ENCODE measurements at regions not wholly inside any gene's neighbourhood (a gene's known extent, or its start where the extent isn't known, plus 50 kb on each side); places are given as distances from the start of the nearest gene placed in this dataset.

DNA sequence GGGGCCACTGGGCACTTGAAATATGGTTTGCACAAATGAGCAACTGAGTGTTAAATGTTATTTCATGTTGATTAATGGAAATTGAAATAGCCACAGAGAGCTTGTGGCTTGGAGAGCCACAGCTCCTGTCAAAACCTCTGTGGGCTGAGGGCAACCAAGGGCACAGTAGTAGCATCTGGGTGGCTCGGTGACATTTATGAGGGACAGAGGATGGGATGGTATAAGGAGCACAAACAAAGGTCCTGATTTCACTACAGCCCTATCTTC, 215.9 kb downstream of the SOX9 start:
- Histone ChIP-seq H3K9me3 (ENCODE audit: control insufficient read depth in 1 of 2, low read length in 2 of 2) (no peaks in the 10 kb centered on the region), H3K27me3 (ENCODE audit: control insufficient read depth in 1 of 2, insufficient read depth in 2 of 2, low read length in 2 of 2) (no peaks in the 10 kb centered on the region), H3K27ac (ENCODE audit: low read depth, low read length) (no peak overlapping the region), H3K9ac (ENCODE audit: low read depth in 1 of 2, low read length in 2 of 2) (no peak overlapping the region), H3K4me1 (ENCODE audit: control insufficient read depth in 1 of 2, insufficient read depth in 2 of 2, low read length in 2 of 2) (peaks cover 17% of the 10 kb centered on the region in 2 donors), H3K36me3 (ENCODE audit: control insufficient read depth in 1 of 2, insufficient read depth in 2 of 2, low read length in 2 of 2) (no peaks in the 10 kb centered on the region), H3K4me3 (ENCODE audit: low read depth in 1 of 2, low read length in 2 of 2) (no peak overlapping the region)

DNA sequence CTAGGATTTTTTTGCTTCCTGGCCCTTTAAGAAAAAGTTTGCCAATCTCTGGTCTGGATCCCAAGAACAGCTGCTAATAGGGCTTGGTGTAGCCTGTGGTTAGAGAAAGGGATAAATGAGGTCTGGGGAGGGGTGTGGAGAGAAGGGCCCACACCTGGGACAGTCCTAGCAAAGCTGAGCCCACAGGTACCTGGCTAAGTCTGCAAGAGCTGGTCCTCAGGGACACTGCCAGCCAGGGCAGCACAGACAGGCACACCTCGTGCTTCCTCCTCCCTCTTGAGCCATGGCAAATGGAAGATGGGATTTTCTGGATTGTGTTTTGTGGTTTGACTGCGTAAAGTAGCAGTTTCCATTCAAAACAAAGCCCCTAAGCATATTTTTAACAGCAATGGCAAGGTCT, 217.5 kb downstream of the SOX9 start:
- Histone ChIP-seq H3K27me3 (ENCODE audit: control insufficient read depth in 1 of 2, insufficient read depth in 2 of 2, low read length in 2 of 2) (no peaks in the 10 kb centered on the region), H3K9ac (ENCODE audit: low read depth in 1 of 2, low read length in 2 of 2) (no peak overlapping the region), H3K36me3 (ENCODE audit: control insufficient read depth in 1 of 2, insufficient read depth in 2 of 2, low read length in 2 of 2) (no peaks in the 10 kb centered on the region), H3K4me1 (ENCODE audit: control insufficient read depth in 1 of 2, insufficient read depth in 2 of 2, low read length in 2 of 2) (peaks cover 17% of the 10 kb centered on the region in 2 donors), H3K4me3 (ENCODE audit: low read depth in 1 of 2, low read length in 2 of 2) (no peak overlapping the region), H3K9me3 (ENCODE audit: control insufficient read depth in 1 of 2, low read length in 2 of 2) (no peaks in the 10 kb centered on the region), H3K27ac (ENCODE audit: low read depth, low read length) (no peak overlapping the region)

DNA sequence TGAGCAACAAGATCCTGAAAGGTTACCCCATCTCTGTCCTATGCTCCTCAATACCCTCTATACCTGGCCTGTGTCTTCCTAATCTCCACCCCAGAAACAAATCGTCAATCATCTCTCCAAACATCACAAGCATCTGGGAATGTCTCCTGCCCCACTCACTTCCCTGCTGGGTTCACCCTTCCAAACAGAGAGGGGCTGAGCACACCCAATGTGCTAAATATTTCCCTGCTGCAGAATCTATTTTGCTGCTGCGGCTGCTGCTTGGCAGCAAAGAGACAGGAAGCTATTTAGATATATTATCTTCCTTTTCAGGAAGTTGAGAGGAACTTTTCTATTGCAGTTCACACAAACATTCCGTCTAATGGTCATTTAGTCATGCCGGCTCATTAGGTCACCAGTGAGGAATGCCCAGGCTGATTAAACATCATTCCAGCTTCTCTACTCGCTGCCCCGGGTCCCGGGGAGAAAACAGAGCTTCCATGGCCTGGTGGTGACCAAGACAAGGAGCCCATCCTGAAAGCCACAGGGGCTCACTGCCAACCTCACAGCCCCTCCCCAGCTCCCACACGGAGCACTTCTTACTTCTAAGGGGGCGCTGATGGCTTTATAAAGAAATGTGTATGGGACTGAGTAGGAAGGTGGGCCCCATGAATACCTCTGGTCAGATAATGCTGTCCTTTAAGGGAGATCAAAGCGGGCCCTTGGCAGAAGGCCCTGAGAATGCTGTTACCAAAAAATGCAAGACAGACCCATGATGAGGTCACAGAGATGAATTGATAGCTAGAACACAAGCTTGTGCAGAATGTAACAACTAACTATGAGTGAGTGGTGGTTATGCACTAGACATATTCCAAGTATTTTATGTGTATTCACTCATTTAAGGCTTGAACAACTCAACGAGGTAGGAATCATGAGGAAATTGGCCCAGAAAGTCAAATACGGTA, 218.3 kb downstream of the SOX9 start:
- H3K4me1 ChIP-seq (ENCODE audit: control insufficient read depth in 1 of 2, insufficient read depth in 2 of 2, low read length in 2 of 2), result peaks cover 17% of the 10 kb centered on the region in 2 donors
- no peaks in the 10 kb centered on the region for H3K36me3 ChIP-seq (ENCODE audit: control insufficient read depth in 1 of 2, insufficient read depth in 2 of 2, low read length in 2 of 2)
- H3K9me3 ChIP-seq (ENCODE audit: control insufficient read depth in 1 of 2, low read length in 2 of 2), result no peaks in the 10 kb centered on the region
- no peaks in the 10 kb centered on the region for H3K27me3 ChIP-seq (ENCODE audit: control insufficient read depth in 1 of 2, insufficient read depth in 2 of 2, low read length in 2 of 2)
- H3K27ac ChIP-seq (ENCODE audit: low read depth, low read length), result no peak overlapping the region
- H3K4me3 ChIP-seq (ENCODE audit: low read depth in 1 of 2, low read length in 2 of 2), result no peak overlapping the region
- H3K9ac ChIP-seq (ENCODE audit: low read depth in 1 of 2, low read length in 2 of 2), result no peak overlapping the region

DNA sequence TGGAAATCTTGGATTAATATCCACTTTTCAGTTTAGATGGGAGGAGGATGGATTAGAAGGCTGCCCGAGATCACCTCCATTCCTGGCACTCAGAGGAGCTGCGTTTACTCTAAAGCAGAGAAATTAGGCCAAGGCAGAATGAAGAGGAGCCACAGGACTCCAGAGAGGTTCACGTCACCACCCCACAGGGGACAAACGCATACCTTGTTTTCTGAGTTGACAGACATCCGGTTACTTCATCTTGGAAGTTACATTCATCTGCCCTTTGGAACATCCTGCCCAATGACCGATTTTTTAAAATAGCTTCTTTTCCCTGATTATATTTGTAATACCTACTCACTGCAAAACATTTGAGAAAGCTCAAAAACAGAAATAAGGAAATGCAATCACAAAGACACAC, 220.0 kb downstream of the SOX9 start:
- Histone ChIP-seq H3K4me1 (ENCODE audit: control insufficient read depth in 1 of 2, insufficient read depth in 2 of 2, low read length in 2 of 2) (peaks cover 17% of the 10 kb centered on the region in 2 donors), H3K9ac (ENCODE audit: low read depth in 1 of 2, low read length in 2 of 2) (no peak overlapping the region), H3K36me3 (ENCODE audit: control insufficient read depth in 1 of 2, insufficient read depth in 2 of 2, low read length in 2 of 2) (no peaks in the 10 kb centered on the region), H3K27ac (ENCODE audit: low read depth, low read length) (no peak overlapping the region), H3K4me3 (ENCODE audit: low read depth in 1 of 2, low read length in 2 of 2) (no peak overlapping the region), H3K27me3 (ENCODE audit: control insufficient read depth in 1 of 2, insufficient read depth in 2 of 2, low read length in 2 of 2) (no peaks in the 10 kb centered on the region), H3K9me3 (ENCODE audit: control insufficient read depth in 1 of 2, low read length in 2 of 2) (no peaks in the 10 kb centered on the region)

DNA sequence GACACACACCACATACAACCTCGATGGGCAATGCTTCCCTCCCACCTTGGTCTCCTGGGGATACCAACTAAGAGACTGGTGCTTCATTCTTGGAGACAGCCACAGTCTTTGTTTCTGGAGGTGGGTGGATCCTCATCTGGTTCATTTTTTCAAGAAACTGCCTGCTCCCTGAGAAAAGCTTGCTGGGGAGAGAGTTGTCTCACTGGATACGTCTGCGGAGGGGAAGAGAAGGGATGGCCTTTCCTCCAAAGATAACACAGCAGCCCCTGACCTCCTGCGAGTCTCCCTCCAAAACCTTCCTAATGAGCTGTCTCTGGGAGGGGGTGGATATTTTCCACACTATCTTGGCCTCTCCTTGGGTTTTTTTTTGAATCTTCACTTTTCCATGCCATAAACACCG, 221.2 kb downstream of the SOX9 start:
- Histone ChIP-seq H3K4me3 (ENCODE audit: low read depth in 1 of 2, low read length in 2 of 2) (no peak overlapping the region), H3K27me3 (ENCODE audit: control insufficient read depth in 1 of 2, insufficient read depth in 2 of 2, low read length in 2 of 2) (no peaks in the 10 kb centered on the region), H3K27ac (ENCODE audit: low read depth, low read length) (no peak overlapping the region), H3K36me3 (ENCODE audit: control insufficient read depth in 1 of 2, insufficient read depth in 2 of 2, low read length in 2 of 2) (no peaks in the 10 kb centered on the region), H3K4me1 (ENCODE audit: control insufficient read depth in 1 of 2, insufficient read depth in 2 of 2, low read length in 2 of 2) (peaks cover 17% of the 10 kb centered on the region in 2 donors), H3K9ac (ENCODE audit: low read depth in 1 of 2, low read length in 2 of 2) (no peak overlapping the region), H3K9me3 (ENCODE audit: control insufficient read depth in 1 of 2, low read length in 2 of 2) (no peaks in the 10 kb centered on the region)

DNA sequence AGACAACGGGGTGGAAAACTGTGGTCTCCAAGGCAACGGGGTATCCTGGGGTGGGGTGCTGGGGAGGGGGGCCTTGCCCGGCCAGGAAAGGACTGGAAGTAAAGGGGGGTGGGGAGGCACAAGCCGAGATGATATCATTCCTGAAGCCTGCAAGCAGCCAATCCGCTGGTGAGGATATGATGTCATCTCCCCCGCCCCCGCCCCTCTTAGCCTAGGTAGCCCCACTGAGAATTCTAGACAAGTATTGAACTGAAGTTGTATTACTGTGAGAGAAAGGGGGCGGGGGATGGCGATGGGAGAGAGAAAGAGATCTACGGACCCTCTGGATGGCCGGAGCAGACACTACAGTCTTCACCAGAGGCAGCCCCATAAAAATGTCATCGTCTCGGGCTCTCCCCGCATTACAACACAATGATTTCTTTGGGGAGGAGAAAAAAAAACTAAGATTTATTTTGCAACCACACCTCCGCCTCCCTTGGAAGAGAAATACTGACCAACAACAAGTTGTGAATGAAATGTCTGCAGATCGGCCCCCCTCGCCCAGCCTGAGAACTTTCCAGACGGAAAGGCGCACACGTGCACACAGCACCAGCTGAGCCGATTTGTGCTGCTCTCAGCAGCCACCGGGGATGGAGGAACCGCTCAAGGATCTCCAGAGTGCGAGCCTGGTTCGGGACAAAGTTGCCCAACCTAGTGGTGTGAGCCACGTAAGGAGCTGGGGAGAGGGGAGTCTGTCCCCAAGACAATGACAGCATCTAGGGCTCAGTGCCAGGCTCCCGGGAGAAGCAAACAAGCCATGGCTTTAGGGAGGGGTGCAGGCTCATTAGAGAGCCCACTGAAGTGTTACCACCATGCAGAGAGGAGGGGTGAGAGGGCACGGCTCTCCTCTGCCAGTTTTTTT, 222.1 kb downstream of the SOX9 start:
- no peaks in the 10 kb centered on the region for H3K9me3 ChIP-seq (ENCODE audit: control insufficient read depth in 1 of 2, low read length in 2 of 2)
- no peak overlapping the region for H3K9ac ChIP-seq (ENCODE audit: low read depth in 1 of 2, low read length in 2 of 2)
- no peak overlapping the region for H3K27ac ChIP-seq (ENCODE audit: low read depth, low read length)
- no peaks in the 10 kb centered on the region for H3K27me3 ChIP-seq (ENCODE audit: control insufficient read depth in 1 of 2, insufficient read depth in 2 of 2, low read length in 2 of 2)
- H3K4me3 ChIP-seq (ENCODE audit: low read depth in 1 of 2, low read length in 2 of 2), result no peak overlapping the region
- peaks cover 17% of the 10 kb centered on the region in 2 donors for H3K4me1 ChIP-seq (ENCODE audit: control insufficient read depth in 1 of 2, insufficient read depth in 2 of 2, low read length in 2 of 2)
- H3K36me3 ChIP-seq (ENCODE audit: control insufficient read depth in 1 of 2, insufficient read depth in 2 of 2, low read length in 2 of 2), result no peaks in the 10 kb centered on the region

DNA sequence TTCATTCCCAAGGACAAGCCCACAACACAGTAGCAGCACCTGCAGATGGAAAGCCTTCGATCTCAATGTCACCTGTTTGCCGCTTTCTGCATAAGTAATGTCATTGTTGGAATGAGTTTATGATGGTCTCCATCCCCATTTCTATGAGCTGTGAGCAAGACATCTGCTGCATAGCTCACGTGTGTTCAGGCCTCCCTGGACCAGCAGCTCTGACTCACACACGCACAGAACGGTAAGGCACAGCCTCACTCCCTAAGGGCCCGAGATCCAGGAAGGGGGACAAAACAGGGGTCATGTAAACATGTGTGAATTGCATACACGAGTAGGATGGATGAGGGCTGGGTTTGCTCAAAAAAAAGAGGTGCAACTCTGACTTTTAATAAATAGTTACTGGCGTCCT, 223.1 kb downstream of the SOX9 start:
- no peak overlapping the region for H3K27ac ChIP-seq (ENCODE audit: low read depth, low read length)
- no peaks in the 10 kb centered on the region for H3K36me3 ChIP-seq (ENCODE audit: control insufficient read depth in 1 of 2, insufficient read depth in 2 of 2, low read length in 2 of 2)
- H3K9me3 ChIP-seq (ENCODE audit: control insufficient read depth in 1 of 2, low read length in 2 of 2), result no peaks in the 10 kb centered on the region
- no peaks in the 10 kb centered on the region for H3K27me3 ChIP-seq (ENCODE audit: control insufficient read depth in 1 of 2, insufficient read depth in 2 of 2, low read length in 2 of 2)
- no peak overlapping the region for H3K9ac ChIP-seq (ENCODE audit: low read depth in 1 of 2, low read length in 2 of 2)
- peaks cover 7 to 9% of the 10 kb centered on the region in 2 donors for H3K4me1 ChIP-seq (ENCODE audit: control insufficient read depth in 1 of 2, insufficient read depth in 2 of 2, low read length in 2 of 2)
- H3K4me3 ChIP-seq (ENCODE audit: low read depth in 1 of 2, low read length in 2 of 2), result no peak overlapping the region

DNA sequence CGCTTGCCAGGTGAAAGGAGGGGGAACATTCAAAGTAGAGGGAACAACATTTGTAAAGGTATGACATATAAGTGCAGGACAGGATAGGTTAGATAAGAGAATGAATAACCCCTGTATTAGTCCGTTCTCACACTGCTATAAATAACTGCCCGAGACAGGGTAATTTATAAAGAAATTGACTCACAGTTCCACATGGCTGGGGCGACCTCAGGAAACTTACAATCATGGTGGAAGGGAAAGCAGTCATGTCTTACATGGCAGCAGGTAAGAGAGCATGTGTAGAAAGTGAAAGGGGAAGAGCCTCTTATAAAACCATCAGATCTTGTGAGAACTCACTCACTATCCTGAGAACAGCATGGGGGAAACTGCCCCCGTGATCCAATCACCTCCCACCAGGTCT, 223.8 kb downstream of the SOX9 start:
- no peak overlapping the region for H3K4me3 ChIP-seq (ENCODE audit: low read depth in 1 of 2, low read length in 2 of 2)
- H3K9ac ChIP-seq (ENCODE audit: low read depth in 1 of 2, low read length in 2 of 2), result no peak overlapping the region
- H3K27ac ChIP-seq (ENCODE audit: low read depth, low read length), result no peak overlapping the region
- H3K4me1 ChIP-seq (ENCODE audit: control insufficient read depth in 1 of 2, insufficient read depth in 2 of 2, low read length in 2 of 2), result peaks cover under 1 to 2% of the 10 kb centered on the region in 2 donors
- H3K9me3 ChIP-seq (ENCODE audit: control insufficient read depth in 1 of 2, low read length in 2 of 2), result no peaks in the 10 kb centered on the region
- H3K27me3 ChIP-seq (ENCODE audit: control insufficient read depth in 1 of 2, insufficient read depth in 2 of 2, low read length in 2 of 2), result no peaks in the 10 kb centered on the region
- no peaks in the 10 kb centered on the region for H3K36me3 ChIP-seq (ENCODE audit: control insufficient read depth in 1 of 2, insufficient read depth in 2 of 2, low read length in 2 of 2)

DNA sequence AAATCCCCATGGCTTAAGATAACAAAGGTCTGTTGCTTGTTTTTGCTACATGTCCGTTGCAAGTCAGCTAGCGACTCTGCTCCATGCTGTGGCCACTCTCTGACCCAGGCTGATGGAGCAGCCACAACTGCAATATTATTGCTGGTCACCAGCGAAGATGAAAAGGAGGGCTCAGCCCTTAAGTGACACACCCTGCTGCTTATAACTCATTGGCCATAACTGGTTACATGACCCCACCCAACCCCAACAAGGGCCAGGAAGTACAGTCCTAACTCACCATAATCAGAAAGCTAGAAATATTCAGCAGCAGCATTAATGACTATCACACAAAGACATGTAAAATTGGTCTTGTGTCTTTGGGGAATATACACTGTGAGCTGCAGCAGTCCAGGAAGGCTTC, 224.3 kb downstream of the SOX9 start:
- no peak overlapping the region for H3K9ac ChIP-seq (ENCODE audit: low read depth in 1 of 2, low read length in 2 of 2)
- H3K4me1 ChIP-seq (ENCODE audit: control insufficient read depth in 1 of 2, insufficient read depth in 2 of 2, low read length in 2 of 2), result no peaks in the 10 kb centered on the region
- H3K4me3 ChIP-seq (ENCODE audit: low read depth in 1 of 2, low read length in 2 of 2), result no peak overlapping the region
- no peaks in the 10 kb centered on the region for H3K36me3 ChIP-seq (ENCODE audit: control insufficient read depth in 1 of 2, insufficient read depth in 2 of 2, low read length in 2 of 2)
- H3K27me3 ChIP-seq (ENCODE audit: control insufficient read depth in 1 of 2, insufficient read depth in 2 of 2, low read length in 2 of 2), result no peaks in the 10 kb centered on the region
- no peaks in the 10 kb centered on the region for H3K9me3 ChIP-seq (ENCODE audit: control insufficient read depth in 1 of 2, low read length in 2 of 2)
- no peak overlapping the region for H3K27ac ChIP-seq (ENCODE audit: low read depth, low read length)

DNA sequence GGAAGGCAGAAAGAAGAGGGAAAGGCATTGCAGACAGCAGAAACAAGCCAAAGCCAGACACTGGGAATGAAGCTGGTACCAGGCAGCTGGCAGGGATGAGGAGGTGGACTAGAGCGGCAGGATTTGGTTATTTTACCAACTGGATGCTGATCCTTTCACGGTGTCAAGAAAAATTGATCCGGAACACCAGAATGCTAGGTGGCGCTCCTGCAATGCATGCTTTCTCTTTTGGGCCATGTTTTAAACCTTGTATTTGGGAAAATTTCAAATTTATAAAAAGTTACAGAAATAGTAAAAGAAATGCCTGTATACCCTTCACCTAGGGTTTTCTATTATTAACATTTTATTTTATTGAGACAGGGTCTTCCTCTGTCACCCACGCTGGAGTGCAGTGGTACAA, 224.7 kb downstream of the SOX9 start:
- no peaks in the 10 kb centered on the region for H3K9me3 ChIP-seq (ENCODE audit: control insufficient read depth in 1 of 2, low read length in 2 of 2)
- H3K27me3 ChIP-seq (ENCODE audit: control insufficient read depth in 1 of 2, insufficient read depth in 2 of 2, low read length in 2 of 2), result no peaks in the 10 kb centered on the region
- H3K36me3 ChIP-seq (ENCODE audit: control insufficient read depth in 1 of 2, insufficient read depth in 2 of 2, low read length in 2 of 2), result no peaks in the 10 kb centered on the region
- H3K4me3 ChIP-seq (ENCODE audit: low read depth in 1 of 2, low read length in 2 of 2), result no peak overlapping the region
- H3K27ac ChIP-seq (ENCODE audit: low read depth, low read length), result no peak overlapping the region
- no peak overlapping the region for H3K9ac ChIP-seq (ENCODE audit: low read depth in 1 of 2, low read length in 2 of 2)
- no peaks in the 10 kb centered on the region for H3K4me1 ChIP-seq (ENCODE audit: control insufficient read depth in 1 of 2, insufficient read depth in 2 of 2, low read length in 2 of 2)

All from duodenal mucosa (tissue), 2 donors.